Uterus (tissue), 2 donors: ENCODE measurements at regions not wholly inside any gene's neighbourhood (a gene's known extent, or its start where the extent isn't known, plus 50 kb on each side); places are given as distances from the start of the nearest gene placed in this dataset.

ENCODE experiments used
- CTCF ChIP-seq, 4 experiments: fragments of 200-600 bp in 2 of 4; fragments of 450-650 bp in 2 of 4; sonication (generic) in 2 of 4; IDR thresholded peaks; one replicate each; pipeline ENCODE4 v1.5.1; 2016 to 2019; ENCODE audit warnings: antibody characterized with exemption in 4 of 4, mild to moderate bottlenecking in 2 of 4, moderate library complexity in 1 of 4
- POLR2A ChIP-seq, 2 donors: fragments of 450-650 bp; IDR thresholded peaks; one replicate each; pipeline ENCODE4 v1.6.1; 2016; ENCODE audit warnings: antibody characterized with exemption in 2 of 2, mild to moderate bottlenecking in 1 of 2, moderate library complexity in 1 of 2

GRCh38 chr5:34507933-34508332 lies 148.2 kb upstream of the RAI14 start:
- TF ChIP-seq CTCF (IDR thresholded peaks at IDR 0.05) (no peak), POLR2A (IDR thresholded peaks at IDR 0.05) (no peak)
